GM21723 (cell line): ENCODE measurements at regions not wholly inside any gene's neighbourhood (a gene's known extent, or its start where the extent isn't known, plus 50 kb on each side); places are given as distances from the start of the nearest gene placed in this dataset.
"Not testable (repeated sequence)": the region's sequence is repeated elsewhere in the genome, so short reads cannot be mapped to it uniquely, and the experiment has no call there.

Experiments
- ATAC-seq: cut with Tn5 transposase; IDR thresholded peaks from one replicate; pipeline ENCODE4 v1.9.1; 2021; ENCODE audit warnings: mild to moderate bottlenecking, moderate library complexity; ENCODE audit not compliant: unreplicated experiment

DNA sequence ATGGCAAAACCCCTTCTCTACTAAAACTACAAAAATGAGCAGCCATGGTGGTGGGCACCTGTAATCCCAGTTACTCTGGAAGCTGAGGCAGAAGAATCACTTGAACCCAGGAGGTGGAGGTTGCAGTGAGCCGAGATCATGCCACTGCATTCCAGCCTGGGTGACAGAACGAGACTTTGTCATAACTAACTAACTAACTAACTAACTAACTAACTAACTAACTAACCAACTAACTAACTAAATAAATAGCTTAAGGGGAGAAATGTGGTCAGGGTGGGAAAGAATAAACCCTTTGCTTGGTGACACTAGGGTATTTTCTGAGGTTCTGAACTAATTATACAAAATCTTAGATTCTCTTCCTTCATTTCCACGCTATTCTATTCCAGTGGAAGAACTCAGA, 184.4 kb upstream of the MEF2C start:
- no peak for ATAC-seq

DNA sequence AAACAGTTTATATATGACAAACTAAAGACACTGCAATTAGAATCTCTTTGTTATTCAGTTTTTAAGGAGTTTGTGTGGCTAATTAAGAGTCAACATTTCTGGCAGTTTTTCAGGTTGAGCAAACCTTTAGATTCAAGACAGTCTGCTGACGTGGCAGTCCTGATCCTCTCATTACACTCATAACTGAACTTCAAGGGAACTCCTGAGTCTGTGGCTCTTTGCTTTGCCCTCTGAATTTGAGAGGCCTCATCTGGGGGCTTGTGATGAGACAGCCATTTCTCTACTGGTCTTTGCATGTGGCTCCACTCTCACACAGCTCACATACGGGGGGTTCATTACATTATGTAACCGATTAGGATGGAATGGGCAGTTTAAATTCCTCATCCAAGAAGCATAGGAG, 182.9 kb upstream of the MEF2C start:
- peak; percentile 75 for ATAC-seq

DNA sequence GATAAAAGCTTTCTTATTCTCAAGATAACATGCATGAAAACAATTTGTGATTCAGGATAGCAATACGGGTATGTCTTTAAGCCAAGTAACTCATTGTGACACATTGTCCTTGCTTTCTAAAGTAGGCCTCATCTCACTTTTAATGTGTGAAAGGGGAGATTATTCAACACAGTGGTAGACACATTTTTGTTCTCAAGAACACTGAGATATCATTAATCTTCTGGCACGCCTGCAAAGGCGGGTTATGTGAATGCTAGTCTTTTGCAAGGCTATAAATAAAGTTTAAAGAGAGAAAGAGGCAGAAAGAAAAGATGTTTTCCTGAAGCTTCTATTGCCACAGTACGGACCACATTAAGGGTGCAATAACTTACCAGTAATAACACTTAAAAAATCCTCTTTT, 181.8 kb upstream of the MEF2C start:
- no peak for ATAC-seq

DNA sequence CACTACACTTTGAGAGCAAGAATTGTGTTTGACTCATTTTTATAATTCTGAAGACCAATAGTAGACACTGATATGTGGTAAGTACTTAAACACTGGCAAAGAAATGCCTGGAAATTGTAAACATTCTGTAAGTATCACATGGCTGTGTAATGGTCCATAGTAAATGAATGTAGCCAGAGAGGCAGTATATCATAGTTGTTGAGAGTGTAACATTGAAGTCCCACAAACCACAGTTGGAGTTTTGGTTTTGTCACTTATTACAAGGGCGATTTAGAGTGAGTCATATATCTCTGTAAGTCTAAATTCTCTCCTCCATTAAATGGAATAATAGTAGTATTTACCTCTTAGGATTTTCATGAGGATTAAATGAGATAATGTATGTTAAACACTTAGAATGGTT, 181.1 kb upstream of the MEF2C start:
- ATAC-seq: no peak

DNA sequence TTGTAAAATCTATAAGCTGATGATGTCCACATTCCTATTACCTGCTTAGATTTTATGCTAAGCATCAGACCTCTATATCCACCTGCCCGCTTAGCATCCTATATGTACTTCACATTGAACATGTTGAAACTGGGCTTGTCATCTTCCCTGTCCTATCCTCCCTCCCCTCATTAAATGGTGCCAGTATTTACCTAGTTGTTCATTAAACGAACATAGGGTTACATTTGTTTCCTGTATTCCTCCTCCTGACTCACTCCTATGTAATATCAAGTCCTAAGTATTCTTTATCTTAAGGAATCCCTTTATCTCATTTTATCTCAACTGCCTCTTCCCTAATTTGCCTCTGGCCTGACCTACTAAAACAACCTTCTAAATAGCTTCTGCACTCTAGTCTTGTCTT, 177.8 kb upstream of the MEF2C start:
- no peak for ATAC-seq

DNA sequence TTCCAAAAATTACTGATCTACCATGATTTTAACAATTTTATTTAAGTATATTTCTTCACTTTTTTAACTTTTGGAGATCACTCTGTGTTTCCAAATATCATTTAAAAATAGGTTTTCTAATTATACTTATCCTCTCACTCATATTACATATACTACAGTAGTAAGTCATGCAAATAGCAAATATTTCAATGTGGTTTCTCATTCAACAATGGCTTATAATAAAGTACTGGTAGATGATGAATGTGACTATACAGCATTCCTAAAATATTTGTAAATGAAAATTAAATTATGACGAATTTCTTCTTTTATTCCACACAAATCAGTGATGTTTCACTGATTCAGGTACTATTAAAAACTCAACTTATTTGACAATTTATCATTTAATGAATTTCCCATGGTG, 176.3 kb upstream of the MEF2C start:
- ATAC-seq: no peak

DNA sequence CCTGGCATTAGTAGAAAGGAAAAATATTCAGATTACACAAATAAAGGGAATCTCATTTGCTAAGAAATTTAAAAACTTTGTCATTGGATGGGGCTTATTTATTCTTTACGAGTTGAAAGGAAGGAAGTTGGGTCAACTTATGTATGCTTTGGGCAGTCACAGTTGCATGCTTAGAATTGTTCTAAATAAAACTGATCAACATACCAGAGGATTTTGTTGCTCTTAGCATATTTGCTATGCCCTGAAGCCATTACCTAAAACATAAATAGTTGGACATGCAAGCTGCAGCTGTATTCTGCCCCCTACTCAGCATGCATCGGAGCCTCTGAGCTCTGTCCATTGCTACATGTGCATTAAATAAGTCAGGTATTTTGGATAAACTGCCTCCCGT, 172.7 kb upstream of the MEF2C start:
- no peak for ATAC-seq

DNA sequence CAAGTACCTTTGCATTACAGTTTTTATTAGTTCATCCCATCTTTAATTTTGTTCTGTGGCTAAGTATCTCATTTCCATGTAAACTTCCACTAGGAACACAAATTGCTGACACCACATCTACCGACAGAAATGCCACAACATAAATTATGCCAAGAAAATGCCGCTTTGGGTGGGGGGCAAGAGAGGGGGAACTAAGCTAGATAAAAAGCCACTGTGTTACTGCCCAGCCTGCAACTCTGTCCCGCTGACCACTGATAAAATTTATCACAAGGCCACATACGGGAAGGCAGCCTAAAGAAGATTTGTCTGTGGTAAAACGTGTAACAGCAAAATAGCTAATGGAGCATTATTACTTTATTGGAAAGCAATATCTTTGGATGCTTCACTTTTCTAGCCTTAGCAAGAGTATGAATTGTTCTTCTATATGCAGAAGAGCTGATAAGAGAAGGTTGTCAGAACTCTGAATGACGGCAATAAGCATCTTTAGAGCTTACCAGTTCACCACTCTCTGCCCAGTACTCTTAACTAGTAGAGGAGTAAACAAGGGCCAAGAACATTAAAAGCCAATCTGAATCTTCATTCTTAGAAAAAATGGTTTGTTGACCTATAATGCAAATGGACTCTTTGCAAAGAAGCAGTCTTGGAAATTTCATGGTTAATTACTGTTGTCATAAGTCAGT, 172.2 kb upstream of the MEF2C start:
- ATAC-seq: no peak

DNA sequence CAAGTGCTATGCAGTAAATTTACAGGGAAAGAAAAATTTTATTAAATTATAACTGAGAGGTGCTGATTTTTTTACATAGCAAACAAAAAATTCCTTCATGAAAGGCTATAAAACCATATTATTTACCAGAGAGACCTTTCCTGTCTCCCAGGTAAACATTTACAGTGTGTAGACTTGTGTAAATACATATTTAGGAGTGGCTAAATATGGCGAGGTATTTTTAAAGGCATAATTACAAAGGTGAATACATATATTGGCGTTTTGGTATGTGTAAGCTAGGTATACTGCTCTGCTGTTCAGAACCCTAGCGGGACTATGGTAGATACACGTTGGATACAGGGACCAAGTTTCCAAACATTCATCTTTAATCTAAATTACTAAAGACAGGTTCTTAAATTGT, 170.6 kb upstream of the MEF2C start:
- no peak for ATAC-seq

DNA sequence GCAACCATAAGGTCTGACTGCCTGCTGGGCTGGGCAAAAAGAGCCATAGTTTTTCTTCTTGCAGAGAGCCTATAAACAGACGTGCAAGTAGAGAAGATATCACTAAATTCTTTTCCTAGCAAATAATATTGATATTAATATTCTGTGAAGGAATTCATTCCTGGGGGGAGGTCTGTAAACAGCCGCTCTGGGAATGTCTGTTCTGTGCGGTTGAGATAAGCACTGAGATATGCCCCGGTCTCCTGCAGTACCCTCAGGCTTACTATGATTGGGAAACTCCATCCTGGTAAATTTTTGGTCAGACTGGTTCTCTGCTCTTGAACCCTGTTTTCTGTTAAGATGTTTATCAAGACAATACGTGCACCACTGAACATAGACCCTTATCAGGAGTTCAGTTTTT, 167.1 kb upstream of the MEF2C start:
- not testable (repeated sequence) for ATAC-seq

DNA sequence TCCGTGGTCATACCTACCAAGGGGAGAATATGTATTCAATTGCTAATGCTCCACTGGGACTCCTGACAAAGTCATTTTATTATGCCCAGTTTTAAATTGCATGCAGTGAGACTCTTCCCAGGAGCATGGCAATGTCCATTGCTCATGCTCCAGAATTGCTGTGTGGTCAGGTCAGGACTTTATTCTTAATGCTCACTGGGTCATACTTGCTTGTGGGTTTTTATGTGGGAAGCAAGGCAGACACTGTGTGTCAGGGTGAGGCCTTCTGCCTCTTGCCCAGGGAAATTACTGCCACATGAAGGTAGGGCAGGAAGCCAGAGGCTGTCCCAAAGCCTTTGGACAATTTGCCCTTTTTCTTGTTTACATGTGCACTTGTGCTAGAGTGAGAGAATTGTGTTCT, 164.6 kb upstream of the MEF2C start:
- ATAC-seq: no peak

DNA sequence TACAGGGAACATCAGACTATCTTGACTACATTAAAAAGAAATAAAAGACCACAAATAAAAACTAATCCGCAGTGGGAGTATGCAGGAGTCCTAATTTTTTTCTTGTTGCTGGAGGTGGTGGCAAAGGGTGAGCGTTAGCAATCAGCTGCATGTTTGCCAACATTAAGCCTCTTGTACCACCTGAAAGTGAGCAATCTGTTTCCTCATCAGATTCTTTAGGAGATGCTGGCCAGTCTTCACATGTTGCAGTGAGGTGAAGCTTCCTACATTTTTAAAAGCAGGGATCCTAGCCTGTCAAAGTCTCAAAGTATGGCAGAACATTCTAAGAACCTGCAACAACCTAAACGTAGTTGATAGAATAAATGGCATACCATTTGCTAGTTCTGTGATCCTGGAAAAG, 162.2 kb upstream of the MEF2C start:
- no peak for ATAC-seq

DNA sequence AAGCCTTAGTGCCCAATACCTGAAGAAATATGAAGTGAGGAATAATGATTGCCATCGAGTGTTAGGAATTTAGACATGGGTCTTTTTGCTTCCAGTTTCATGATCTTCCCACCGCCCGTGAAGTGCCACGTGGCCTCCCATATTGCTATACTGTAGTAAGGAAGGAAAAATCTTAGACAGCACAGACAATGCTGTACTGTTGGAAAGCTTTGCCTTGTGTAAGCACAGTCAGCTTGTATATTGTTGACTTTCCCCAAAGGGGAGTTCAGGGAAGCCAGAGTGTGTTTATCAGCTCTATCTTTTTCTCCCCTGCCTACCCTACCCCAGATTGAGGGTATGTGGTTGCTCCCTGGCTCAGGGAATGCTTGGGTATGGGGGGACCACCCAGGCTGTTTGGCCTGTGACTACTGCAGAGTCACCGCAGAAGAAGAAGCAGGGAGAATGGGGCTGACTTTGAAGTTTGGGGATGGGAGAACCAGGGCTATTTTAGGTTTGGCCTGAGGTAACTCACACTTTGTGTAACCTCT, 161.8 kb upstream of the MEF2C start:
- no peak for ATAC-seq

DNA sequence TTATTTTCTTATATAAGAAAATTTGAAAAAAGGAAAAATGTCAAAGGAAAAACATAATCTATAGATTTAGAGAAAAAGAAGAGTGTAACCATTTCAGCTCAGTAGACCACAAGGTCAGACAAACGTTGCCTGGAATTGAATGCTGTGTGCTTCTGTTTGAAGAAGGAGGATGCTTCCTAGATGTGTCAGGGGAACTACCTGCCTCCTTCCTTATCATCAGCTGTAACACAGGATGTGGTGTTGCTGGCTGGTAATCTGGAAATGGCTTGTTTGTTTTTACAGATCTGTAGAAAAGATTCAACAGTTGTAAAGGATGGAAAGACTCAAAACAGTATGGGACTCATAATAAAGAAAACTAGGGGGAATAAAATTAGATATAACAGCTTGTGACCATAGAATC, 160.7 kb upstream of the MEF2C start:
- peak; percentile 89 for ATAC-seq

DNA sequence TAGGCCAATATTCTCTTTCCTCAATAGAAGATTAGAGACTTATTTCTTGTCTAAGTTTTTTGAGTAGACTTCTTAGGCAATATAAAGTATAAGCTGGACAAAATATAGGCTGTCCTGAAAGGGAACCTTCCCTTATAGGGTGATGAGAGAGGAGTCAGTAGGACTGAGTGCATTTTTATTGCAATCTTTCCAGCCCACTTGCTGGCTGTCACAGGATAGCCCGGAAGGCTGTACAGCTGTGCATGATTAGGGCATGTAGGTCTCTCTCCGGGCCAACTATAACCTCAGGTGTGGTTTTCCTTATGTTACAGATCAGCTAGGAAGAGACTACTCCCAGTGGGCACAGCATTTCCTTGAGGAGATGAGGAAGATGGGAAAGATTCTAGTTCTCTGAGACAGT, 159.8 kb upstream of the MEF2C start:
- ATAC-seq: no peak

DNA sequence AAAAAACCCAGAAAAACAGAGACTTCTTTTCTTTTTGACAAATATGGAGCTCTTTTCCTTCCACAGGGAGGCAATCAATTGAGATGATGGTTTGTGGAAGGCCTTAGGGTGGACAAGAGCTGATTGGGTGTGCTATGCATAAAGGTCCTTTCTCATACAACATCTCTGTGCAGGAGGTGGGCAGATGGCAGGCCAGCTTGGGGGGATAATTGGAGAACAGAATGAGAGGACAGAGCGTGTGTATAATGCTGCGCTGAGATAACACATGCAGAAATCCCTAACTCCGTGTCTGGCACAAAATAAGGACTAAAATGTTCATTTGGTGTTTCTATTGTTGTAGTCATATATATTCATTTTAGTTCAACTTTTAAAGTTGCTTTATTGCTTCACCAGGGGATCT, 159.0 kb upstream of the MEF2C start:
- ATAC-seq: no peak

DNA sequence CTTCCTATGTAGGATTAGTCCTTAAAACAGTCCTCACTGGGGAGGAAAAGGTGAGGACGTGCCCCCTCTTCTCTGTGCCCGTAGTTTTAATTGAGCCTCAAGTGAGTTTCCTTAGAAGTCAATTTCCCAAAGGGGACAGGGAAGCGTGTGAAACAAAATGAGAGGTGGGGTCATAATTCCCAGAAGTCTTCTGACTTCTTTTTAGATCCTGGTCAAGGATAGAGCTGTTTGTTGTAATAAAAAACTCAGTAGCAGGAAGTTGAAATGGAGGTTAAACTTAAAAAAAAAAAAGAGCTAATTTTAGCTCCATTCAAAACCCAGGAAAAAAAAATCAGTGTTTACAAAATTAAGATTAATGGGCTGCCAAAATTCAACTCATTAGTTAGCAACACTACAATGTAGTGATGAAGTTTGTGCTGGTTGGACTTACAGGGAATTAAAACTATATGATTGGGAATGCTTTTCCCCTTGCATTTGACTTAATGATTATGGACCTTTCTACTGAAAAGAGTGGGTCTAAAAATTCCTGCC, 158.3 kb upstream of the MEF2C start:
- no peak for ATAC-seq

DNA sequence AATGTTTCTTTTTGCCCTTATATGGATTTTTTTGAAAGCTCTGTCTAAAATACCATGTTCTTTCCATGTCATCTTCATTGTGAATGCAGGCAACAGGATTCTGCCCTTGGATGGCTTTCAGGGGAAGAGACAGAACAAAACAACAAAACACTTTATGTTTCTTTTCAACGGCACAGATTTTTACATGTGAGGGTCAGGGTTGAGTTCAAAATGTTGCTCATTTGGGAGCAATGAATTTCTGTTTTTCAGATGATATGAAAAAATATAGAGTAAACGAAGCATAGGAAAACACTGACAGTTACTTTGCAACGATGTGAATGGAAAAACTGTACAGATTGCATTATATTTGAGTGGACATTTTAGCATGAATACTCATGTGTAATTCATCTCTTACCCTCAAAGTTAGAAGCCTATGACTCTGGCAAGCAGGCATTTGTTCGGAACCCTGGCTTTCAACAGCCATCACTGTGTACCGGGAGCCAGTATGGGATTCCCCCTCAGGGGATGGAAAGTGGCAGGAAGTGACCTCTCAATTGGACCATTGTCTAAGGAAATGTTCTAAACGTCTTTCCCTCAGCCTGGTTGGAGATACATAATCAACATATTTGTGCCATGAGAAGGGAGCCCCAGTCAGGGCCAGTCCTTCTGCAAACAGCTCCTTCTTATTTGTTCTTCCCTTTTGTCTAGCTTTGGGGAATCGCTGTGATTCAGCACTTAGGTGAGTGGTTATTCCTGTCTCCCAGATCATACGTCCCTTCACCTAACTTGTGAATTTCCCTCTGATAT, 153.9 kb upstream of the MEF2C start:
- ATAC-seq: no peak

DNA sequence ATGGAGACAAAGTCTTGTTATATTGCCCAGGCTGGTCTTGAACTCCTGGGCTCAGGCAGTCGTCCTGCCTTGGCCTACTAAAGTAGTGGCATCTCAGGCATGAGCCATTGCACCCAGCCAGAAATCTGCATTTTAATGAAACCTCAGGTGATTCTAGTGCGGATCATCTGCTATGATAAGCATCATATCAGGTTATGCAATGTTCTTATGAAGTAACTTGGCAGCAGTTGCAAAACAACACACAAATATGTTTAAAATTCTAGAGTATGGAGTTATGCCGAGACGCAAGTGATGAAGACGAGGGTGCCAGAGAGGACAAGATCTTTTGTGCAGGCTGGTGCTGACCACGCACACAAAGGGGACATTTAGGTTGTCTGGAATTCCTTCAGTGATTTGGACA, 153.2 kb upstream of the MEF2C start:
- no peak for ATAC-seq

DNA sequence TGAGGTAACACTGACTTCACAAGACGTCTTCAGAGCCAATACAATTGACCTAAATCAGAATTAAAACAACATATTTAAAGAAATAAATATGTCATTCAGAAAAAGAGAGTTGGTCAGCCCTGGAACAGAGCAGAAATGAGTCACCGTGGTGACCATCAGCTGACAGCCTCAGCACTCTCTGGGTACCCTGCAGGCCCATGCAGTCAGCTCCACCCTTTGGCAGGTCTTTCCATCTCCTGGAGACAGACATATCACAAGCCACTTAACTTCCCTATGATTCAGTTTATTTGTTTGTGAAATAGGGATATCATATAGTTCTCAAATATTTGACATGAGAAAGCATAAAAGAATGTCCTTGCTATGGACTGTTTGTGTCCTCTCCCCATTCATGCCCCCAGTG, 151.6 kb upstream of the MEF2C start:
- ATAC-seq: no peak

DNA sequence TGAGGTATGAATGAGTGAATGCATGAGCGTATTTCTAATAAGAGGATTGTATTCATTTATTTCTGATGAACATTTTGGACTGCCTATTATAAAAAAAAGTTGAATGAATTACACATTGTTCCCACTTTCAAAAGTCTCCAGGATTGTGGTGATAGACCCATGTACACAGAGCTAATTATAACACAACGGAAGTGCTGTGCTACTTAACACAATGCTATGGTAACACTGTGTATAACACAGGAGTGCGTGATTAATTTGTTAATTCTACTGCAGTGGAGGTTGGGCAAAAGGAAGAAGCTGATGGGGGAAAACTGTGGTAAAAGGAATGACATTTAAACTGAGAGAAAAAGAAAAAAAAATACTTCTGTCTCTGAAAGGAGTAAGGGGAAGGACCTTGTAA, 147.8 kb upstream of the MEF2C start:
- ATAC-seq: no peak

DNA sequence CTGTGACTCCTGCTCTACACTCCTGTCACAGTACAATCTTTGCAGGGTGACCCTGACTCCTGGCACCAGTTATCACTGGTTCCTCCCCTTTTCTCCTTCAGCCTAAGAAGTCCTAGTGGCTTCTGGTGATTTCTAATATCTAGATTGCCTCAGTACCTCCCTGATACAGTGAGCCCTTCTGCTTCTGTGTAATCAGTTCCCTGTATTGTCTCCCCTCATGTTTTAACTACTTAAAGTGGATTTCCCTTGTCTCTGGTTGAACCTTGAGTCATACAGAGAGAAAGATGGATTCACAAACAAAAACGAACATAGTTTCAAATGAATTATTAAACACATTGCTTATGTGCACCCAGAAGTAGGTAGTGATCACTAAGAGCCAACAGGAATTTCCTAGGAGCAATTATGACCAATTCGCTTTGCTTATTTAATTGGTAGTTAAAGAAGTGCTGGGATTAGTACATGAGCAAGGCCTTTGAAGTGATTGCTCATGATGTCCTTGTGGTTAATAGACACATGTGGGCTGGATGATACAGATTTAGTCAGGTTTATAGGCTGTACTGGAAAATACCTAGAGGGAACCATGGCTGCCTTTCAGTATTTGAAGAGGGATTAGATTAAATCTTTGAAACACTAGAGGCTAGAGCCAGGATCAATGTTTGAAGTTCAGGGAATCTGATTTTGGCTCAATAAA, 145.8 kb upstream of the MEF2C start:
- no peak for ATAC-seq
